ENCODE measurements at regions not wholly inside any gene's neighbourhood (a gene's known extent, or its start where the extent isn't known, plus 50 kb on each side); places are given as distances from the start of the nearest gene placed in this dataset.

DNA sequence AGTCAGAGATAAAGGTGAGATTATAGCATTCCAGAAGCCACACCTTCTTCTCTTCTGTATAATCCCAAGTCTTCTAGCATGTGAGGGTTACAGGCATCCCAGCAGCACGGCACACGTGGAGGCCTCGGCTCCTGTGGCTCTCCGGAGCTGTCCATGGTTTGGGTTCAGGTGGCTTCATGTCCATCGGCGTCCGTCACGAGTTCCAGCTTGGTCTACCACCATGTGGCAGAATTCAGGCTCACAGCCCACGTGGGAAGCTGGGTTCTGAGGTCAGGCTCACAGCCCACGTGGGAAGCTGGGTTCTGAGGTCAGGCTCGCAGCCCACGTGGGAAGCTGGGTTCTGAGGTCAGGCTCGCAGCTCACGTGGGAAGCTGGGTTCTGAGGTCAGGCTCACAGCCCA, 378.3 kb upstream of the SALL3 start:
- DNase-seq (ENCODE audit: low read depth) = no peak

- DNase-seq (ENCODE audit: low read depth) = no peak
These were observed 377.7 kb upstream of the SALL3 start for GRCh38 chr18:78601923-78602322.

DNA sequence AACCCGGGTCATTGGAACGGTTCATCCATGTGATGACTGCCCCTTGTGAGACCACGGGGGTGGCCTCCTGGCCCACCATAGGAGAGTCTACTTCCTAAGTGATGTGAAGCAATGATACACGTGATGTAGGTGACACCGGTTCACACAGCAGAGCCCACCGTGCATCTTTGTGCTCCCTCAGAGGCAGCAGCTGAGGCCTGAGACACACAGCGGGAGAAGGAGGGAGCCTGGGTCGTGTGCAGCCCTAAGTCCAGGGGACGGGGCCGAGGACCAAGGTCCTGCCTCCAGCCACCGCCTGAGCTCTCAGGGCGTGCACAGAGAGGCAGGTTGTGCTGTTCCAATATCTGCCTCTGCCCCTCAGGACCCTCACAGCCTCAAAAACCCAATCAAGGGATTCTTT, 377.2 kb upstream of the SALL3 start:
- no peak for DNase-seq (ENCODE audit: low read depth)

- no peak for DNase-seq (ENCODE audit: low read depth)
These were observed 376.3 kb upstream of the SALL3 start for GRCh38 chr18:78603102-78603983.

DNA sequence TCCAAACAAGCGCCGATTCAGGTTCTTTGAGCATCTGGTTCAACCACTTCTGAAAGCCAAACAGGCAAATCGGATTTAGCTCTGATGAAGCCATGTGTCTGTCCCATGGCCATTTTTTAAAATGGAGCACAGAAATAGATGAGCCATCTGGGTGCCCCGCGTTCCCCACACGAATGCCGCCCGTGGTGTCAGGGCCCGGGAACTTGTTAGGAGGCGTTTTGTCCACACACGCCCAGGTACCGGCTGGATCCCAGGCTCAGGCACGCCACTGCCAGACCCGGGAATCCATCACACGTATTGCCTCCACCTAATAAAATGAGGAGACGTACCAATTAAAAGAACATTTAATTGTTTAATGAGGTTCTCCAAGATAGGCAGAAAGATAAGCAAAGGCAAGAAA, 374.4 kb upstream of the SALL3 start:
- no peak for DNase-seq (ENCODE audit: low read depth)

- DNase-seq (ENCODE audit: low read depth) = no peak
These were observed 372.4 kb upstream of the SALL3 start for GRCh38 chr18:78607221-78607620.

DNA sequence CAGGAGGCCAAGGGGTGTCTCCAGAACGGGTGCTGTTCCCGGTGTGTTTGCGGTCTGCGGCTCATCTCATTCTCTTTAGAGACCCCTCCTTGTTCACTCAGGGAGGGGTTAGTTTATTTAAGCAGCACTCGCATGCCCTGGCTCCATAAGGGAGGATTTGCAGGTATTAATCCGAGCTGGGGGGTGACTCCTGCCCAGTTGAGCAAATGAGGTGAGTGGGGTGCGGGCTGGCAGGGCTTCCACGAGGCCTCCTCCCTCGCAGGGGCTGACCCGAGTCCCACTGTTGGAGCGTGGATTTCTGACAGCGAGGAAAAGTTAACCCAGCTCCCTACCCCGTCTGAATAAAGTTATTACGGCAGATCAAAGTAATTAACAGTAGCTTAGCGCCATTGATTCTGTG, 371.8 kb upstream of the SALL3 start:
- no peak for DNase-seq (ENCODE audit: low read depth)

- DNase-seq (ENCODE audit: low read depth) = no peak
These were observed 369.4 kb upstream of the SALL3 start for GRCh38 chr18:78610179-78610578.

GRCh38 chr18:78611201-78611800, 368.3 kb upstream of the SALL3 start:
- no peak for DNase-seq (ENCODE audit: low read depth)

DNA sequence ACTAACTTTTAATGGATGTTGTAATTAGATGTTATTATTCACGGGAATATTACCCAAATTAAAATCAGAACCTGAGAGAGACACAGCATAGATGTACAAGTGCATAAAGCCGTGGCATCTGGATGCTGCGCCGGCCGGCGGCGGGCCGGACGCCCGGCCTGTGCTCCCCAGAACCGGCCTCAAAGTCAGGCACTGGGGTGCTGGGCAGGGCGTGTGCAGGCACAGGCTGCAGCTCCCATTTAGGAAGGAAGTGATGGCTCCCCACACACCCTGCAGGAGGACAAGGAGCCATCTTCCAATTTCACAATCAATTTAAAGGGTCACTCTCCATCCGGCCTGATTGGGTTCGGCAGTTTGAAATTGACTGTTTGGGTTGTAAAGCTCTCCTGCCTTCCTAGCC, 367.7 kb upstream of the SALL3 start:
- no peak for DNase-seq (ENCODE audit: low read depth)

- no peak for DNase-seq (ENCODE audit: low read depth)
These were observed 367.3 kb upstream of the SALL3 start for GRCh38 chr18:78612318-78612717.

- no peak for DNase-seq (ENCODE audit: low read depth)
These were observed 366.8 kb upstream of the SALL3 start for GRCh38 chr18:78612801-78613200.

- DNase-seq (ENCODE audit: low read depth) = no peak
These were observed 360.9 kb upstream of the SALL3 start for GRCh38 chr18:78618726-78619125.

- no peak for DNase-seq (ENCODE audit: low read depth)
These were observed 359.8 kb upstream of the SALL3 start for GRCh38 chr18:78619854-78620253.

- DNase-seq (ENCODE audit: low read depth) = no peak
These were observed 359.3 kb upstream of the SALL3 start for GRCh38 chr18:78620326-78620725.

- no peak for DNase-seq (ENCODE audit: low read depth)
These were observed 358.4 kb upstream of the SALL3 start for GRCh38 chr18:78621141-78621755.

GRCh38 chr18:78622251-78622906, 357.2 kb upstream of the SALL3 start:
- DNase-seq (ENCODE audit: low read depth) = no peak

DNA sequence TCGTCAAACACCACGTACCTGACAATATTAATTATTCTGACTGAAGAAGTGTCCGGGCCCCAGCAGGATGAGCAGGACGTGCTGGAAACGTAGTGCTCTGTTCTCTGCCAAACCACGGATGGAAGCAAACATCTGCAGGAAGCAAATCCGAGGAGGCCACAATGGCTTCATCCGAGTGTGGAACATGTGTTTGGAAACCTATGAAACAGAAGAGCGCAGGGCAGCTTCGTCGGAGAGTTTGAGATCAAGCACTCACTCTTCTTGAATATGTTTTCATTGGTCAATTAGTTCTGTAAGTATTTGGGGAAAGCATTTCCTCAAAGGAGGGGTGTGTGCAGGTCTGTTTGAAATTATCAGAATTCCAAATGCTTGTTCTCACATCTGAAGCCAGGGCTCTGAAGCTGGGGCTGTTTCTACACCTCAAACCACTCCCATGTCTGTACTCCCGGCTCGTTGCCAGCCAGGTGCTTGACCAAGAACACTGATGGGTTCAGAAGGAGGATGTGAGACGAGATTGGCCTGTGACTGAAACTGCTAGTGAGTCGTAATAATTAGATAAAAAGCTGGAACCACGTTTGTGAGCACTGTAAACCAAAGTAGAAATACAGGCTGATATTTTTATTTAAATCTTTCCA, 356.6 kb upstream of the SALL3 start:
- no peak for DNase-seq (ENCODE audit: low read depth)

- no peak for DNase-seq (ENCODE audit: low read depth)
These were observed 354.9 kb upstream of the SALL3 start for GRCh38 chr18:78624646-78625279.

GRCh38 chr18:78625847-78626246, 353.8 kb upstream of the SALL3 start:
- no peak for DNase-seq (ENCODE audit: low read depth)

- DNase-seq (ENCODE audit: low read depth) = no peak
These were observed 351.9 kb upstream of the SALL3 start for GRCh38 chr18:78627551-78628346.
